Memory B cell (primary cell): ENCODE measurements at regions not wholly inside any gene's neighbourhood (a gene's known extent, or its start where the extent isn't known, plus 50 kb on each side); places are given as distances from the start of the nearest gene placed in this dataset.
"Not testable (repeated sequence)": the region's sequence is repeated elsewhere in the genome, so short reads cannot be mapped to it uniquely, and the experiment has no call there.

Experiments
- ATAC-seq: fragments of 150-1000 bp; cut with Tn5 transposase; 2 replicates; pipeline ENCODE4 v1.10.0; 2021; ENCODE audit warnings: low read depth, mild to moderate bottlenecking, moderate library complexity
- DNase-seq, 2 donors: peaks; one replicate each; pipeline ENCODE4 v3.0.0; 2022; ENCODE audit warnings: low spot score in 2 of 2
- H3K27ac Mint-ChIP-seq: one replicate; pipeline ENCODE4 v1.8.0; 2022; ENCODE audit warnings: mild to moderate bottlenecking, moderate library complexity, mixed read lengths
- H3K27me3 Mint-ChIP-seq: one replicate; pipeline ENCODE4 v1.8.0; 2022; ENCODE audit warnings: mixed read lengths
- H3K36me3 Mint-ChIP-seq: one replicate; pipeline ENCODE4 v1.8.0; 2022; ENCODE audit warnings: mild to moderate bottlenecking, mixed read lengths
- H3K4me1 Mint-ChIP-seq: one replicate; pipeline ENCODE4 v1.8.0; 2022; ENCODE audit warnings: mixed read lengths
- H3K4me3 Mint-ChIP-seq: one replicate; pipeline ENCODE4 v1.8.0; 2022; ENCODE audit warnings: mild to moderate bottlenecking, moderate library complexity, mixed read lengths
- H3K9me3 Mint-ChIP-seq: one replicate; pipeline ENCODE4 v1.8.0; 2022; ENCODE audit warnings: mixed read lengths

DNA sequence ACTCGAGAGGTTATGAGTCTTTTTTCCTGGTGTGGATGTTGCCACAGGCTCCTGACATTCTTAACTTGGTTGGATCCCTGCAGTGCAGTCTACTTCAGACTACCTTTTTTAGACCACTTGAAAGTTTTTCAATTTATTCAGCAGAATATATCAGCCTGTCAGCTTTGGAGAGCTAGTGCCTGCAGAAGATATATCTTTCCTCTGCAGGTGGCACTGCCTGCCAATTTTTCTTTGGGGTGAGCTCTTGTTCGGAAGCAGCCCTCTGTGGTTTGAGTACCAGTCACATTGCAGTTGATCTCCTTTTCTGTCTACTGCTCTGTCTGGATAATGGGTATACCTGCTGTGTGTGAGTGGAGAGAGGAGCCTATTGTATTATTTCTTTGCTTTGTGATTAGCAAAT lies 730.4 kb downstream of the PRIM2 start:
- not testable (repeated sequence) for H3K4me3 Mint-ChIP-seq, H3K27me3 Mint-ChIP-seq, H3K9me3 Mint-ChIP-seq, H3K27ac Mint-ChIP-seq, DNase-seq, ATAC-seq, H3K4me1 Mint-ChIP-seq, H3K36me3 Mint-ChIP-seq

DNA sequence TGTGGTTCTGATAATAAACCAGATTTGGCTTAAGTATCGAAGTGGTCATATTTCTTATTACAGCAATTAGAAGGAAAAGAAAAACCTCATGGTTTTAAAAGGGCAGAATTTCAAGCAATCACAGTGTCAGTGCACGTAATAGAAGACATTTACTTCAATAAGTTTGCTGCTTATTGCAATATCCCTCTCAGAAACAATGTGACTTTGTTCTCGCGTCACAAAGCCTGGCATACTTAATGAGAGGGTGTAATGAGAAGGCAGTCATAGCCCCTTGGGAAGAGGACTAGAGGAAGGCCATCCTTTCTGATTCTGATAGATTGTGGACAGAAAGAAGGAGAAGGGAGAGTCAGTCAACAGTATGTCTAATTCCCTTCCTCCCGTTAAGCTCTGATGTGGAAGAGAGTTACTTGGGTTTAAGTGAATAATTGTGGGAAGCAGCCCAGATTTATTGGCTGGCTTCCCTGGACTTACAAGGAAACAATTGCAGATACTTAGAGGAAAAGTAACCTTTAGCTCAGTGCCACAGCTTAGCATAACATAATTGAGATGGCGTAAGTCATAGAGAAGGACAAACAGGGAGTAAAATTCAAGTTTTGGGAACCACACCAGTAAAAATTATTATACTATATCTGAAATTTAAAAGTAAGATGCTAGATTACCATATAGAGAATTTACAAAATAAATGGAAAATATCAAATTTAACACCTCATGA lies 738.2 kb downstream of the PRIM2 start:
- H3K36me3 Mint-ChIP-seq, H3K4me3 Mint-ChIP-seq, H3K9me3 Mint-ChIP-seq, H3K27ac Mint-ChIP-seq, H3K27me3 Mint-ChIP-seq, ATAC-seq, DNase-seq, H3K4me1 Mint-ChIP-seq: not testable (repeated sequence)

DNA sequence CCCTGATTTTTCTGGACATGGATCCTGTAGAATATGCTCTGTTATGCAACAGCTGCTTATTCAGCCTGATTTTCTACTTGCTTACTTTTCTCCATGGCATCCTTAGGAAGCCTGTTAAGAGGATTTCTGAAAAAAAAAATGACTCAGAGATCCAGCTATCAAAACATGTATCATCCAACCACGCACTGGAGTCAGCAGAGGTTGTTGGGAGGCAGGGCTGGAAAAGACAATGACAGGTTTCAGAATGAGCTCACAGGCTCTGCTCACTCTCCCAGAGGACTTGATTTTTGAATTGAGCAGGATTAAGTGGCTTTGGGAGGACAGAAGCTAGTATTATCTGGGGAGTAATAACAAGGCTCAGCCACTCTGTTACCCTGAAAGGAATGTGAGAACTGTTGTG lies 742.3 kb downstream of the PRIM2 start:
- not testable (repeated sequence) for H3K36me3 Mint-ChIP-seq, H3K27me3 Mint-ChIP-seq, H3K9me3 Mint-ChIP-seq, DNase-seq, H3K4me1 Mint-ChIP-seq, H3K27ac Mint-ChIP-seq, ATAC-seq, H3K4me3 Mint-ChIP-seq

DNA sequence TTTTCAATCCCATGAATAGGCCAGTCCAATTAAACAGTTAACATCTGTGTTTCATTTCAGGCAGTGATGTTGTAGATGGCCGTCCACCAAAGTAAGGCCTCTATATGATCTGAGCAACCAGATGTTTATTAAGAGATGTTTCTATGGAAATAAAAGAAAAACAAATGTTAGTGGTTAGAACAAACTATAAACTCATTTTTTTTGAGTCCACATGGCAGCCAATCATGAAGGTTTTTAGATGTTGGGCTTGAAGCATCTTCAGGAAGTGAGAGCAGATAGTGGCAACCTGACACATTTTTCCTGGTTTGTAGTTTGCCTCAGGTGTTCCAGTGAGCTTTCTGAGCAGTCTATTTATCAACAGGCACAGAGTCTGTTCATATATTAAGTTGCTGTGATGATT lies 746.1 kb downstream of the PRIM2 start:
- not testable (repeated sequence) for ATAC-seq, DNase-seq, H3K27ac Mint-ChIP-seq, H3K36me3 Mint-ChIP-seq, H3K9me3 Mint-ChIP-seq, H3K27me3 Mint-ChIP-seq, H3K4me3 Mint-ChIP-seq, H3K4me1 Mint-ChIP-seq

- not testable (repeated sequence) for H3K4me3 Mint-ChIP-seq, DNase-seq, H3K27ac Mint-ChIP-seq, ATAC-seq, H3K4me1 Mint-ChIP-seq, H3K27me3 Mint-ChIP-seq, H3K9me3 Mint-ChIP-seq, H3K36me3 Mint-ChIP-seq
Measured at GRCh38 chr6:58067867-58068548, 750.6 kb downstream of the PRIM2 start.

GRCh38 chr6:58073263-58073662 lies 755.8 kb downstream of the PRIM2 start:
- H3K27me3 Mint-ChIP-seq: peaks cover 1% of the 10 kb centered on the region

DNA sequence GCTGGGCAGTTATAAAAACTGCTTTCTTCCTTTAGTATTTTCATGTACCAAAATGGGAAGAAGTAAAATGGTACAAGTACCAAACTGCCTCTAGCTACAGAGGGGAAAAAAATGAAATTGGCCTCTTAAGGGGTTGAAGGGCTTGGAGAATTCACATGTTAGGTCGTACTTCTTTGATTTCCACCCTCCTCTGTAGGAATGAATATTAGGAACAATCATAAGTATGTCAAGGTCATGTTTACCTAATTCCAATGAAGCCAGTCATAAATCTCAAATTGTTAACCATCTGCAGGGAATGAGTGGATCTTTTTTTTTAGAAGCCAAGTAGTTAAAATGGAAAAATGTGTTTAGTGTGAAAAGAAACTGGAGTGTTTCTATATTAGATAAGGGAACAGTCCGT lies 772.6 kb downstream of the PRIM2 start:
- not testable (repeated sequence) for H3K9me3 Mint-ChIP-seq, ATAC-seq, DNase-seq, H3K4me3 Mint-ChIP-seq, H3K27ac Mint-ChIP-seq, H3K36me3 Mint-ChIP-seq, H3K4me1 Mint-ChIP-seq, H3K27me3 Mint-ChIP-seq

More at GRCh38 chr6:58073263-58073662, 755.8 kb downstream of the PRIM2 start:
- DNase-seq (no peak), ATAC-seq (no peak)
- Mint-ChIP-seq H3K4me1 (no peaks in the 10 kb centered on the region), H3K27ac (no peak overlapping the region), H3K4me3 (no peak overlapping the region), H3K36me3 (no peaks in the 10 kb centered on the region), H3K9me3 (peaks cover 1% of the 10 kb centered on the region)

DNA sequence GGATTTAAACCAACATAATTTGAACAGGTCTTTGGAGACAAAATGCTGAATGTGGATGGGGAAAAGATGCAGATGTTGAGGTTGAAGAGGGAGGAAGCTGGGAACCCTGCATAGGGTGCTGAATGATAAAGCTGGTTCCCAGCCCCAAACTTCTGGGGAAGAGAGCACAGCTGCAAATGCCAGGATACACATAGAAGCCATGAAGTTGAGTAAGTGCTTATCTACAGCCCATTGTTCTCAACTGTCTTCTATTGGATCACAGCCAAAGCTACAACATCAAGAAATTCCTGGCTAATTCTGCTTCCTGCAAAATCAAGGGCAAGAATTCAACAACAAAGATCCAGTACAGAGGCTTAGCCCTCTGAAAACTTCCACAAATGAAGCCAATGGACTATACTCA lies 779.8 kb downstream of the PRIM2 start:
- not testable (repeated sequence) for H3K9me3 Mint-ChIP-seq, H3K36me3 Mint-ChIP-seq, H3K4me3 Mint-ChIP-seq, H3K27ac Mint-ChIP-seq, DNase-seq, ATAC-seq, H3K4me1 Mint-ChIP-seq, H3K27me3 Mint-ChIP-seq

GRCh38 chr6:58113960-58114359 lies 796.5 kb downstream of the PRIM2 start:
- no peaks in the 10 kb centered on the region for H3K36me3 Mint-ChIP-seq
- ATAC-seq (no peak), DNase-seq (no peak)
- no peak overlapping the region for H3K4me3 Mint-ChIP-seq
- no peaks in the 10 kb centered on the region for H3K4me1 Mint-ChIP-seq
- H3K27ac Mint-ChIP-seq: no peak overlapping the region
- no peaks in the 10 kb centered on the region for H3K9me3 Mint-ChIP-seq
- no peaks in the 10 kb centered on the region for H3K27me3 Mint-ChIP-seq

DNA sequence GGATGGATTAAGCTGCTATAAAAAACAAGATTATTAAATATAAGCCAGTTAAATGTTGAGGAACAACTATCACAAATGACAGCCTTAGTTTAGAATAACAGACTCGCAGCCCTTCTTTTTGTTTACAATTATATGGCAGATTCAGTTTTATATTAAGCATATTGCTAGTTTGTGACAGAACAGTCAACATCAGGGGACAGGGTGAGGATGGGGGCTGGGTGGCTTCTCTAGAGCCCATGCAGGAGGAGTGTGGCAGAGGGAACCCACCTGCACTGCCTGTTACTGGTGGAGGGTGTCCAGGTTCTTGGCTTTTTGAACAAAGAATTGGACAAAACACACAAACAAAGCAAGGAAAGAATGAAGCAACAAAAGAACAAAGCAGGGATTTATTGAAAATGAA lies 799.7 kb downstream of the PRIM2 start:
- H3K4me3 Mint-ChIP-seq, H3K36me3 Mint-ChIP-seq, H3K27me3 Mint-ChIP-seq, H3K9me3 Mint-ChIP-seq, H3K4me1 Mint-ChIP-seq, ATAC-seq, DNase-seq, H3K27ac Mint-ChIP-seq: not testable (repeated sequence)

GRCh38 chr6:58121616-58122015 lies 804.2 kb downstream of the PRIM2 start:
- not testable (repeated sequence) for H3K4me3 Mint-ChIP-seq, DNase-seq, H3K4me1 Mint-ChIP-seq, H3K27ac Mint-ChIP-seq, H3K9me3 Mint-ChIP-seq, H3K36me3 Mint-ChIP-seq, H3K27me3 Mint-ChIP-seq, ATAC-seq

DNA sequence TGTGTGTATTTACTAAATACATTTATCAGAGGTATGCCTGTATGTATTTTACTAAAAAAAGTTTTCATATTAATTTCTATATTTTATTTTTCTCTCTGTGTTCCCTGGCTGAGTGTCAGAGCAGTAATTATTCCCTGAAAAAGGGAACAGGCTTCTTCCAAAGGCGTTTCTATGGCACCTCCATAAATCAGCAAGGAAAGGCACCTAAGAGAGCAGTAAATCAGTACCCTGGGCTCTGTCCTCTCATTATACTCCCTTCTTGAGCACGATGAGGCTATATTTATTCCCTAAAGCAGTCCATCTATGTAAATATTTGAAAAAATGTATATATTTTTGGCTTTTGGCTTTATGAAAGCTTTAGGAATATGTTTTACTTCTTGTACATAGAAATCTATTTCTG lies 806.3 kb downstream of the PRIM2 start:
- not testable (repeated sequence) for H3K4me3 Mint-ChIP-seq, ATAC-seq, H3K4me1 Mint-ChIP-seq, H3K9me3 Mint-ChIP-seq, H3K27me3 Mint-ChIP-seq, H3K27ac Mint-ChIP-seq, H3K36me3 Mint-ChIP-seq, DNase-seq

DNA sequence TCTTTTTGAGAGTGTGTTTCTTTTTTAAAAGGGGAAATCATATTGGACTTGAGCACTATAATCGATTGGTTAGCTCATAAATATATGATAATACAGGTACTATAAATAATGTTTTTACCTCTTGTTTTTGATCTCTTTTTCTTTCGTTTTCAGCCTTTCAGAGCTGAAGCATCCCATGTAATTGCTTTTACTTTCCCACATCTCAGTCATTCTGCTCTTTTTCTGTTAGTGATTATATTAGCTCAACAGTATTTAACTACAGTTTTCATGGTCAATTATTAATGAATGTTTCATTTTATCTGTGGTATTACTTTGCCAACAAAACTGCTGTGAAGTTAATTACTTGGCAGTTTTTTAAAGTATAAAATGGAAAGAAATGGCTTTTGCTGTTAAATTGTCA lies 811.1 kb downstream of the PRIM2 start:
- H3K27ac Mint-ChIP-seq: not testable (repeated sequence)

DNA sequence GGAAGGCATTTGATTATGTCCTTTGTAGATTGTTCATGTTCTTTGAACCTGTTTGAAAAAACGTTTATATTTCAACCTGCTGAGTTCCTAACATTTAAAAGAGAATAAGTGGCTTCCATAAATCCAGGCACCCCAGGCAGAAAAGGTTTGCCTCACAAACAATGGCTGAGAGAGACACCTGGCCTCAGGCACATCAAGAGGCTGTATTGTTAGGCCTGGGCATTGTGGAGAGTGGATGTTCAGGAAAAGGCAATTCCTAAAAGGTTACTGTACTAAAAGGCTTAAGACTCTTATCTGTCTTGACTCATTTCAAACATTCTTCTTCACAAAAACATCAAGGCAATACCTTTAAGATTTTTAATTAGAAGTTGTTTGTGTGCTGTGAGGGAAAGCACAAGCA lies 811.7 kb downstream of the PRIM2 start:
- not testable (repeated sequence) for H3K4me1 Mint-ChIP-seq, H3K9me3 Mint-ChIP-seq, DNase-seq, H3K27ac Mint-ChIP-seq, H3K4me3 Mint-ChIP-seq, ATAC-seq, H3K27me3 Mint-ChIP-seq, H3K36me3 Mint-ChIP-seq

More for the DNA sequence above, 811.1 kb downstream of the PRIM2 start:
- not testable (repeated sequence) for ATAC-seq, H3K4me3 Mint-ChIP-seq, H3K27me3 Mint-ChIP-seq, H3K4me1 Mint-ChIP-seq, DNase-seq, H3K36me3 Mint-ChIP-seq, H3K9me3 Mint-ChIP-seq

- not testable (repeated sequence) for H3K9me3 Mint-ChIP-seq, H3K4me1 Mint-ChIP-seq, H3K27me3 Mint-ChIP-seq, H3K27ac Mint-ChIP-seq, H3K4me3 Mint-ChIP-seq, H3K36me3 Mint-ChIP-seq, DNase-seq, ATAC-seq
Measured at GRCh38 chr6:58139746-58140145, 822.3 kb downstream of the PRIM2 start.
